ENCODE measurements at regions not wholly inside any gene's neighbourhood (a gene's known extent, or its start where the extent isn't known, plus 50 kb on each side); places are given as distances from the start of the nearest gene placed in this dataset.

DNA sequence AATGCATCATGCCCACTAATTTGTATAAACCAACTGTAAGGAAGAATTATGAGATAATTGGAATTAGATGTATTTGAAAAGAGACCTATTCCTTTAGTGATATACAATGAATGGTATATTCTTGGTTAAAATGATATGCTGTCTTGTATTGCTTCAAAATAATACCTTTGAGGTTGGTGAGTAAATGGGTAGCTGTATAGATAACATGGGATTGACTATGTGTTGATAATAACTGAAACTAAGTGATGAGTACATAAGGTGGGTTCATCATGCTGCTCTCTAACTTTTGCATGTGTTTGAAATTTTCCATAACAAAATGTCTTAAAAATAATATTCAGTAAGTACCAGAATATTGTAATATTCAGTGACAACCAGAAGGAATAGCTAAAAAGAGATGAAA lies 272.6 kb upstream of the ZPLD1 start:
- DNase-seq, result no peak

DNA sequence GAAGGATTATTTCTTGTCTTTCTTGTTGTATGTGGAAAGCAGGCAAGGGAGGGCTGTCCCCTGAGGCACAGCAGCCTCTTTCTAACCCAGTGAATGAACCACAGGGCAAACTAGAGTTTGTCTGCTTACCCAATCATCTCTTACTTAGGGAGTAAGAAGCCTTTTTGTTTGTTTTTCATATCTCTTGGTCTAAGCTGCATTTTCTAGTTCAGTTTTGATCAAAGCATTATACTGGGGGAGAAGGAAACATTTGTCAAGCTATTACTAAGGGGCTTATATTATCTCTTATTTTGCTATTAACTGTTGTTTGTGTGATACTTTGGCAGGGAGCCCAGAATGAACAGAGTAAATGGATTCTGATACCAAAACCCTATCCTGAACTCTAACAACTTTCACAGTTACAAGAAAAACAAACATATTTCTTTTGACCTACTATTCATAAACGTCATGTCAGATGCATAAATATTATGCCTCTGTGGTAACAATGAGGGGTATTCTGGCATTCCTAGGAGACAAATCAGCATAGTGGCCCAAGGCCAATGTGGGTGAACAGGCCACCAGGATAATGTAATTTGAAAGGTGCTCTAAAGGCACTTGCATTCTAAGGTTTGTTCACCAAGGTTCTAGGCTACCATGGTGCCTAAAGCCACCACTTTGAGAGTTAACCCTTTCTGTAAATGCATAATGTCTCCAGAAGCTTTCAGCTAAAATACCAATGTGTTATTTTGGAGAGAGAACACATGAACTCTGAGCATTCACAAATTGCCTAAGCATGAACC lies 271.6 kb upstream of the ZPLD1 start:
- DNase-seq, result no peak

DNA sequence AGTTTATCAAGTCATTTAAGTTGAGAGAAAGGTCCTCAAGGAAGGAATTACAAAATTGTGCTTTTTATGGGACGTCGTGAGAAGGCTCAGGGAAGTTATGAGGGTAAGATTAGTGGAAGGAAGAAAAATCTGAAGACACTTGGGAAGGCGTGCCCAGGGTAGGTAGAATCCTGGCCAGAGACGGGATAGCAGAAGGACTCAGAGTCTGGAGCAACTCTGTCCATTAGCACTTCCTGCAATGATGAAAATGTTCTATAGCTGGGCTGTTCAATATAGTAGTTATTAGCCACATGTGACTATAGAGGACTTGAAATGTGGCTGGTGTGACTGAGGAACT lies 271.0 kb upstream of the ZPLD1 start:
- DNase-seq, result no peak

DNA sequence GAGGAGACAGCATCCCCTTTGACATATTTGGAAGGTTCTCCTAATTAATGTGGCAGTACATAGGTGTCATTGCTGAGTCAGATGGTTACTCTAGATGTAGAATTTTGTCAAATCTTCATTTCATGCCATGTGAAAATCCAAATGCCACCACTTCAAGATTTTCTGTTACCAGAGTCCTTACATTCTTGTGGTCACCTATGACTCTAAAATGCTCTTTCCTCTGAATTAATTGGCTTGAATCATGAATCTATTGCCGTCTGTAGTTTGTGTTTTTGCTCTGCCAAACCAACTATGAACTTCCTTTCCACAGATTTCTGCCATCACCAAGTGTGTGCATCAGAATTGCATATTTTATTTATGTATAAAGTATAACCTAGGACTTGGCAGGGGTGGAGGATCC lies 269.4 kb upstream of the ZPLD1 start:
- no peak for DNase-seq

DNA sequence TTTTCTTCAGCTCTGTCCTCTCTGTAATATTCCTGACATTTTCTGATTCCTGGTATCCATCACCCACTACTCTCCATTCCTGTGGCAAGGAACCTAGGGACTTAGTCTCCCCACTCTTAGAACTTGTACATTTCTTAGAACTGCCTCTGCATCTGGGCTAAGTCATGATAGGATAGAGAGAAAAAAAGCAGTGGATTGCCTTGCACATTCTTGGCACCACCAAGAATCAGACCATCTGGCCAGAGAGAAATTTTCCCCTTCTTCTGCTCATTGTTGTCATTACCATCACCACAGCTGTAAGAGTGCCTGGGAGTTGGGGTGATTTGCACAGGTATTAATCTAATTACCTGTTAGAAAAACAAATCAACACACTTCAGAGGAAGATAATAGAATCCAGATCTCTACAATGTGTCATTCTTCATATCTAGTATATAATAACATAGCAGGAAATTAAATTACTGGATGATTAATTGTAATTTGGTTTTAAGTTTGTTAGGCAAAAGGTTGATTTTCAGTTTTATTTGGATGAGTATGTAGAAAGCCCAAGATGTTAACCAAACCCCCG lies 264.8 kb upstream of the ZPLD1 start:
- DNase-seq, result no peak

DNA sequence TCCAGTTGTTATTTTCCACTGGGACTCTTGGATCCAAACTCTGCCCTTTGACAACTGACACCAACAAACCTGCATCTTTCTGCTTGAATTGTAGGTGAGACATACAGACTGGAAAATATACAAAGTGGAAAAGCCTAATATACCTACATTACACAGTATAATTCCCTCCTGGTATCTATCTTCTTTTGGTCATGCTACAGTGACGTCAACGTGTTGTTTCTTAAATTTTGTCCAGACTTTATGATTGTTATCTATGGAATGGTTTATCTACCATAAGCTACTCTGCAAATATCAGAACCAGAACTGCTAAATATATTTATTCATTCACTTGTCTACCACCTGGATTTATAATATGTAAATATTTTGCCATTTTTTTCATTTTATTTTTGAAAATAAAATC lies 264.3 kb upstream of the ZPLD1 start:
- DNase-seq, result no peak

DNA sequence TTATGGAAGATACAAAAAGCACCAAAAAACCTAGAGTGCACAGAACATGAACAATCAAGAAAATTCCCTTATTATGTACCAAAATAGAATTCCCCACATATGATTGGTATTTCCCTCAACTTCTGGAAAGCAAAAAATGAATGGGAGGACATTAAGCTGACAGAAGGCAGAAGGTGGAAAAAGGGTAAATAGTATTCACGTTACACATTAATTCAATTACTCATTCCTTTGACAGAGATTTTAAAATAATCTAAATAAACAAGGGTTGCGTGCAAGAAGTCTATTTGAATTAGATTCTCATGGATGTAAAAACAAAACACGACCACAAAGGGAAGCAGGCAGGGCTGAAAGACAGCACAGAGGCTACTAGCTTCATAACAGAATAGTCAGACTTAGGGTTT lies 260.5 kb upstream of the ZPLD1 start:
- no peak for DNase-seq

DNA sequence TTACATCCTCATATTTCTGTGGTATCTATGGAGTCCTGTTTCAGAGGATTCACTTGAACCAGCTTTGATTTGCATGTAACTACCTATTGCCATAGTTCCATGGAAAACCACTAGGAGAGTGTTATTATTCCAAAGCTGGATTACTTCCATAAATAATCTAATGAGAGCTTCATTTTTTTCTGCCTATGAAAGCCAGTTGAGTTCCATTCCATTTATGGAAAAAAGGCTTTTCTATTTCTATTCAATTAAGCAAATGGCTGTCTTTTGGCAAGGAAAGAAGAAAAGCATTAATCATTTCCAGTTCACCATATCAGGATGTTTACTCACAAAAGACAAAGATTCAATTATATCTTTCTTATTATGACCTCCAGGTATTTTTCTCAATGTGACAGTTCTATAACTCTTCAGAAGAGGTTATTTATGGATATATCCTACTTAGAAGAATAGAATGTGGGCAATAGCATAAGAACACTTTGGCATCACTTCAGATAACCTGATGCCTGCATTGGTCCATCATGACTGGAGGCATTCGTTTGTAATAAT lies 259.9 kb upstream of the ZPLD1 start:
- DNase-seq, result no peak

DNA sequence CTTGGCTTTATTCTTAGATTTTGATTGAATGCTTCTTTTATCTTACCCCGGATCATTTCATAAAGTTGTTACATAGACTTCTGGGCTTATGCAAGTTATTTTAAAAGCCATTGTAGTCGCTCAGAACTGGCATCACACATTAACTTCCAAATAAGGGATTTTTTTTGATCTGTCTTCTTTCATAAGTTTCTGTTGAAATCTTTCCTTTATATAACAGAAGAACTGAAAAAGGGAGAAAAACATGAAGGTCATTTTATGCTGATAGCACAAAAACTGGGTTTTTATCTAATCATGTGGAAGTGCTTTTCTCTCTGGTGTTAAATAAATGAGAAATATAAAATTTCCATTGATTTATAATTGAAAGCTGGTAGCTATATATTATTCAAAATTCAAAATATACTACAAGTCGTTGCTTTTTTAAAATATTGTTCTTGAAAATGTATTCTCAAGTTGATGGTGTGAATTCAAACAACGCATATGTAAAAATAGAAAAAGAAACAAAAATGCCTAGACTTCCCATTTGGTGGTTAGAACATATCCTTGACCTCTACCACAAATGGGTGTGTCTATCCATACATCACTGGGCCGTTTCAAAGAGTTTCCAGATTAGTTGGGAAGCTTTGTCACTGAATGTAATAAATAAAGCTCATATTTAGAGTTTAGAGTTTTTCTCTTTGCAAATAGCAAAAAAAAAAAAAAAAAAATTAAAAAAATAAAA lies 258.3 kb upstream of the ZPLD1 start:
- DNase-seq, result no peak

DNA sequence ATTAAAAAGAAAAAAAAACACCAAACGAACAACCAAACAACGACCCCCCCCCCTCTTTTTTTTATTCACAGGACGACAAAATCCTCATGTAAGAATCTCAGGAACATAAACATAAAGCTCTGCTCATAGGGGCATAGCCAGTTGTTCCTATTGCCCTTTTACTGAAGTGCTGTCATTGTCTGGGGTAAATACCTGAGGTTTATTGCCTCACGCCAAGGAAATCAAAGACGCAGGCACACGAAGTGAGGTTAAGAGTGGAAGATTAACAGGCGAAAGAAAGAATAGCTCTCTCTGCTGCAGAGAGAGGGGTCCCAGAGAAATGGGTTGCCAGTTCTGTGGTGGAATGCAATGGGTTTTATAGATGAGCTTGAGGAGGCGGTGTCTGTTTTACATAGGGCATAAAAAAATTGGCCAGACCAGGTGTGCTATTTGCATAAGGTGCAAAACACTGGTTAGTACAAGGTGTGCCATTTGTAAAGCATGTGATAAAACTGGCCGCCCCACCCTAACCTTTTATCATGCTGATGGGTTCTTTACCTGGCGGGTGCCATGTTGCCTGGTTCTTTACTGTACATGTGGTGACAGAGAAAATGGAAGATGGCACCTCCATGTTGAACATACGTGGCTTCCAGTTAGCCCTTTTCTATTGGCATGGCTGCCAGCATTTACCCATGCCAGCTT lies 257.6 kb upstream of the ZPLD1 start:
- no peak for DNase-seq

DNA sequence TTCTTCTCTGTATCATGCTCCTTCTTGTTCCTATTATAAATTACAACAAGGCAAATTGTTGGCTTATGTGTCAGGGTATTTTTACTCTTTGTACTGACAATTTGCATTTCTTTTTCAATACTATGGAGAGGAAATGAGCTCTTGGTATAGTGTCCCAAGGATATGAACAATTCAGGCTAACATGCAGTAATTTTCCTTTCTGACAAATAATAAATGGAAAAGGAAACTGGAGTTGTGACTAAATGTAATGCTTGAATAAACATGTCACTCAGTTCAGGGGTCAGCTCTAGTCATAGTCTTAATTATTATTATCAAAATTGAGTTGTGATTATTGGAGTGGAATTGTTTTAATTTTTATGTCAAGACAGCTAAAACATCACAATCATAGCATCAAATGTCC lies 256.0 kb upstream of the ZPLD1 start:
- no peak for DNase-seq

DNA sequence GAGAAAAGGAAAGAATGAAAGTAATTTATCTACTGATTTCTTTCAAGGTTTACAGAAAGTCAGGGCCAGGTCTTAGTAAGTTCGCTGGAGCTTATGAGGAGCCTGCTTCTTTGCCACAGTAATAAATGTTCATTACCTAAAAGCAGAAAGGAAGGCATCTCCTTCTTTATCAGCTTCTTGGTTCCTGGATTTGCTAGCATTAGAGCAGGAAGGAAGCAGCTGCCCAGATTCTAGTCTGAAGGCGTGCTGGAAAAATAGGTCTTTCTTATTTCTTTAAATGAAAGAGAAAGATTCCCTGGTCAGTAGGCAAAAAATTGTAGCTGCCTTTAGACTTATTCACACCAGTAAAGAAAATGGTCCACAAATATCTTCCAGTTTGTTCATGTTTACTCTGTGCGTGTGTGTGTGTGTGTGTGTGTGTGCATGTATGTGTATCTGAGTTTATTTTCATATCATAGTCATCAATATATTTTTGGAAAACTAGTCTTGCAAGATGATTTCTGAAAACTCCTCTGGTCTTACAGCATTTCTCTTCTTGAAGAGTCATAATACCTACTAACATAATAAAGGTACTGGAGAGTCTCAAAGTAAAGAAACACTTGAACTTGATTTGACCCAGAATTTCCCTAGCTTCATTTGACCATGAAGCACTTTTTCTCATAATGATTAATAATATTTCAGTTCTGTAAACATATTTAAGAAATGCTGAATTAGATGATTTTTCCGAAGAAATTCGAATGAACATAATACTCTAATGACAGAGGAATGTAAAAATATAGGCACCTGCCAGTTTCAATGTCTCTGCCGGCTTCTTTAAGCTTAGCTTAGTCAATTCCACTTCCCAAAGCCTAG lies 255.3 kb upstream of the ZPLD1 start:
- no peak for DNase-seq

DNA sequence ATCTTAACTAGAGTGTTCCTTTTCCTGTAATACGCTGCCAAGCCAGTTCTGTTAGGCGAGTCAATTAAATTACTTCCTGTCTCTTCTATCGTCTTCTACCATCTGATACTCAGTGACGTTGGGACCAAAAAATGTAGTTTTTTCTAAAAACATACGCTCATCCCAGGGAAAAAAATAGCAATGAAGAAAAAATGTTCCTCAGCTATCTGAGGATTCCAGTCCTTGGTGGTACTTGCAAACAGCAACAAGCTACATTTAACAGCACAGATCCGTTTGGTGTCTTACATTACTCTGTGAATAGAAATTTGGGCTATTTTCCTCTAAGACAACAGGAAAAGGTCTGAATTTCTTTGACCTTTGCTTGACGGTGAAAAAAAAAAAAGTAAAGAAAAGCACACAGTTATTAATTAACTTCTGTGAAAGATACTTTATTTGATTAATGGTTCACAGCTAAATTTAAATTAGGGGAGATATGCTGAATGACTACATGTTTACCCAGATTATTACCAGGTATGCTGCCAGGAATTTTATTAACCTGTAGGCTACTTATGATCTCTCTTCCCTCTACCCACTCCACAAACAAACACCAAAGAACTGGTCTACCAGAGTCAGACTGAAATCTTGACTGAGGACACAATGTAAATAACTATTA lies 254.4 kb upstream of the ZPLD1 start:
- no peak for DNase-seq

DNA sequence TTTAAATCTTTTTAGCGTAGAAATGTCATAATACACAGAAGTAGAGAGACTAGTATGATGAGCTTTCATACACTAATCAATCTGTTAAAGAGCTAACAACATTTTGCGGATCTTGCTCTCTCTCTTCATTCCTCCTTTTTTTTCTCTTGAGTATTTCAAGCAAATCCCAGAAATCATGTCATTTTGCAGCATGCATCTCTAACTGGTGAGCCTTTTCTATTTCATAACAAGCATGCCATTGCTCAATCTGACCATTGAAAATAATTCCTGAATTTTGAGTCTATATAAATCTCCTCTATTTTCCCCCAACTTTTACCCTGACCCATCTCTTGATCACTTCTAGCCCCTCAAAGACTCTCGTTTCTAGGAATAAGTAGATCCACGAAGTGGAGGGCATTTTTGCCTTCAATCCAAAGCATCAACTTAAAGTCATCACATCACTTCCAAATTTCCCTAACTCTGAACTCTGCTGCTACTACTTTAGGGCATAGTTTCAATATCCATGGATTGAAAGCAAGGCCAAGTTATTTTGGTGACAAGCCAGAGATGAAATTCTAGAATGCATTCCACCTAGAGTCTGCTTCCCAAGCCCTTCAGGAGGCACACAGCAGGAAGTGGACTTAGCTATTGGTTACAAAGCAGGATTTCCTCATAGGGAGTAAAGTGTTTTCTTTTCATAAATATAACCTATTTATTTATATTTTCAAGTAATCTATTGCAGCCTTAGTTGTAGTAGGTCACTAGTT lies 253.5 kb upstream of the ZPLD1 start:
- DNase-seq, result no peak

DNA sequence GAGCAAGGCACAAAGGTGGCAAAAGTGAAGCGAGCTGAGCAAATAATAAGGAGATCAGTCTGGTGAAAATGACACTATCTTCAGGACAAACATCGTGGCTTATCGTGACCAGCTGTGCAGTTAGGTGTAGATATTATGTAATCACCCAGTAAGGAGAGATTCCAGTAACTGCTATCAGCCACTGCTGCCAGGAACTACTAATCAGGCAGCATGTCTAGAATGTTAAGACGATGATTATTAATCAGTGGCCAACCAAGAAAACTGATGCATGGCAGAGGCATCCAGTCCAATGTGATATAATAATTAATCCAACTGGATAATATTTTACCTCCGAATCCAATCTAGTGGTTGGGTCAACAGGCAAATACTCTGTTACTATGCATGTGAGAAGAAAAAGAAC lies 252.7 kb upstream of the ZPLD1 start:
- no peak for DNase-seq

DNA sequence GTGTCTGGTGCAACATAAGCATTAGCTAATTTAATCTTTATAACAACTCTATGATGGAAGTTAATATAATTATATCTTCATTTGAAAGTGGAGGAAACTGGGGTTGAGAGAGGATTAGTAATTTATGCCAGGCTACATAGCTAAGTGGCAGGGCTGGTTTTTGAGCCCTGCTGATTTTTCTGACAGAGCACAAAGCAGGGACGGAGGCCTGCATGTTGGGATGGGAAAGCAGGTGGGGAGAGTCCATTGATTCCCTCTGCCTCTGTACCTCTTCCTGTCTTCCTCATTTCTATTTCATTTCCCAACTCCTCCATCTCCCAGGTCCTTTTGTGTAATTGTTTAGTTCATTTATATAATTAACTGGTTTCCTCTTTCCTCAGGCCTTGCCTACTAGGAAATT lies 251.6 kb upstream of the ZPLD1 start:
- no peak for DNase-seq

DNA sequence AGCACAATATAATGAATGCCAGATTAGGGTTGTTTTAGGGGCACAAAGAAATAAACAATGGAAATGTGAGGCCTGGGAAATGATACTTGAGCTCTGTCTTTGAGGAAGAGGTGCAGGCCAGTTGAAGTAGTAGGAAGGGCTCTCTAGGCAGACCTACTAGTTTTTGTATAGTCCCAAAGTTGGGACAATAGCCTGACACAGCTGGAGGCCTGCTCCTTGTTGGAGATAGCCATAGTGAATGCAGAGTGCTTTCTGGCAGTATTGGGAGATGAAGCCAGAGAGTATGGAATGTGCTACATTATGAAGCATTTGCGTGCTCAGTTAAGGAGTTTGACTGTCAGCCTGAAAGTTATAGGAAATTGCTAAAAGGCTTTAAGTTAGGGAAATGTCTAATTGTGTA lies 251.2 kb upstream of the ZPLD1 start:
- no peak for DNase-seq

DNA sequence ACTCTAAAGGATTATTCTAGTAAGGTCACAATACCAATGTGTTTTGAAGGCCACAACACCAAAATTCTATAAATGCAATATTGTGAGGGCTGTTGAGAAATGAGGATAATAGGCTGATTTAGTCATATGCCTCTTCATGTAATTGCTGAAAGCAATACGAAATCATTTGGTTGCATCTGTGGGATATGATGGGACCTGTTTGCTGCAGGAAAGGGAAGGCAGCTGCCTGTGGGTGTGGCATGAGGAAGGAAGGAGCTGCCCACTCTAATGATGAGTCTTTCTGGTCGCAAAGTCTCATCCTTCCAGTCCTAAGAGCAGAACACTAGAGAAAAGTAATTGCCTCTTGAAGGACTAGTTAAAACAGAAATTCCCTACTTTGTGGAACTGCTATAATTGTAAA lies 245.3 kb upstream of the ZPLD1 start:
- no peak for DNase-seq

DNA sequence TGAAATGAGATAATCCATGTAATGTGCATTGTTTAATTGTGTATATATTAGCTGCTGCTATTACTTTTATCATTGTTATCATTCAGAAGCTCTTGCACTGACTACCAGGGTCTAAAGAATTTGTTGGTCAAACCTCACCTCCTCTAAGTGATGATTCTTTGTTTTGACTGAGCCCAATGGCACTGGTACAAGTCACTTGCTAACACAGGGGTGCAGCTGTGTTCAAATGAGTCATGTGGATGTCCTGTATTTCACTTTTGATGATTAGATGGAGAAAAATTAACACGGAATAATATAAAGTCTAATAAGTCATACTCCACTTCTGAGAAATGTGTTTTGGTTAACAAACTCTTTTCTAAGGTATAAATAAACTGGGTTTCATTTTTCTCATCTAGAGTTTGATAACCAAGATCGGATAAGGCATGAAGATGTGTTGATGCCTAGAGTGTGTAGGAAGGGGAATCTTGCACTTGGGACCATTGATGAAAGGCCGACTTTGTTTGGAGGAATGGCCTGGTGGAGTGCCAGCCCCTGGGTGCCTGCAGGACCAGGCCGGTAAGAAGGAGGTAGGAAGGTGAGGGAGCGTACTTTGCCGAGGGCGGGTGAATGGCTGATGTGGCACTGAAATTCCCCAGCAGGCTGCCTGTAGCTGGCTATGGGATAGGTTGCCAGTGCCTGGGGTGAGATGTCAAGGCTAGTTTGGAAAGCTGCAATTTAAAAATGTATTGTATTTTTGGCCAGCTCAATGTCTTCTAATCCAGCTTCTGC lies 244.7 kb upstream of the ZPLD1 start:
- DNase-seq, result no peak

DNA sequence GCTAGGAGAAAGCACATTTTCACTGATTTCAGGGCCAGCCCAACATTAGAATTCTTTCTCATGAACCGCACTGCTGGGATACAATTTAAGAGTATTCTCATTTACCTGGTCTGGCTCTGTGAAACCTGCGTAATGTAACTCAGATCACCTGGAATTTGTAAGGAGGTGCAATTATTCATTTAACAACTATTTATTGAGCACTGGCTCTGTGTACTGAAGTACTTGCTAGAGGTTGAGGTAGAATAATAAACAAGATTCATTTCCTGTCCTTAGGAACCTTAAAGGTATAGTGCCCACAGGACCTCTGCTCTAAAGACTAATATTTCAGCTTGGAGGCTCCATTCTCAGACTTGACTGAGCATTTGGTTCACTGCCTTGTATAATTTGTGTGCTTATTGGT lies 242.2 kb upstream of the ZPLD1 start:
- no peak for DNase-seq

DNA sequence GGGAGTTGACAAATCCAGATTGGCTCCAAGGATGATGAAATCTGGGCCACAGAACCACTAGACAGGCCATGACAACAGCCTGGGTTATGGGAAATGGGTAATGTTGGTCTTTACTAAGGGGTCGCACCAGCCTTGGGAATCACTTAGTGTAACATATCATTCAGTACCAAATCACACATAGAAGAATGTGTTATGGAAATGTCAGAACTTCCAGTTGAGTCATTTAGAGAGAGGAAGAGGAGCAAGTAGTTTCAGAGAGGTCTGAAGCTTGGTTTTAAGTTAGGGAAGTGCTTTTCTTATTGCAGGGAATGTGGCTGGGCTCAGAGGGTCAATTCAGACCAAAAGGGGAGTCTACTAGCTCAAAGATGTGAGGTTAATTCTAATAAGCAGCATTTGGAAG lies 241.6 kb upstream of the ZPLD1 start:
- DNase-seq, result no peak
